Nephron progenitor cell (in vitro differentiated cells): ENCODE measurements at regions not wholly inside any gene's neighbourhood (a gene's known extent, or its start where the extent isn't known, plus 50 kb on each side); places are given as distances from the start of the nearest gene placed in this dataset.
A peak's percentile ranks its signal among the peaks of the same experiment; 100 is the strongest.

Source experiments
- DNase-seq: peaks from one replicate; pipeline ENCODE4 v3.0.0; 2021
- H3K27ac Mint-ChIP-seq: 2 replicates; pipeline ENCODE4 v1.8.0; 2021; ENCODE audit warnings: mild to moderate bottlenecking, moderate library complexity, mixed read lengths
- H3K27me3 Mint-ChIP-seq: 2 replicates; pipeline ENCODE4 v1.8.0; 2021; ENCODE audit warnings: mild to moderate bottlenecking, low read depth, mixed read lengths; ENCODE audit not compliant: poor library complexity
- H3K36me3 Mint-ChIP-seq: 2 replicates; pipeline ENCODE4 v1.8.0; 2021; ENCODE audit warnings: low read depth, mixed read lengths
- H3K4me1 Mint-ChIP-seq: 2 replicates; pipeline ENCODE4 v1.8.0; 2021; ENCODE audit warnings: mixed read lengths
- H3K4me3 Mint-ChIP-seq: 2 replicates; pipeline ENCODE4 v1.8.0; 2021; ENCODE audit warnings: mild to moderate bottlenecking, moderate library complexity, mixed read lengths
- H3K9me3 Mint-ChIP-seq: 2 replicates; pipeline ENCODE4 v1.8.0; 2021; ENCODE audit warnings: mild to moderate bottlenecking, moderate library complexity, mixed read lengths
- TF ChIP-seq, protein P1 (sequence below): fragments of 200-600 bp; sonication (generic); IDR thresholded peaks from 2 replicates; pipeline ENCODE4 v1.5.0; 2021; ENCODE audit warnings: antibody characterized with exemption

DNA sequence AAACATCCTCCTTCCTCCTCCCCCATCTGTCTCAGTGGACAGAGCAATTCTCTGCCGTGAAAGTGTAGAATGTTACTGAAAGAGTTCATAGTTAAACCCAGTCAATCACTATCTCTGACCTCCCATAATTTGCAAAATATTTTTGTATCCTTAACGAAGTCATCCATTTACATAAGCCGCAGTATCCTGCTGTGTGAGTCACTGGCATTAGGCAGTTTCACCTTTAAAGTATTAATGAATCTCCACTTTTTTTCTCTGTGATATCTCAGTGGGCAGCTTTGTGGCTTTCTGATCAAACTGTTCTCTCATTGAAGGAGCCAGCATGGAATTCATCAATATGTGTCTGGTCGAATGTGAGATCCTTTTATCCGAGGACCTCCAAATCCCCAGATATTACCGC, 678.6 kb upstream of the TENM3 start:
- H3K4me1 Mint-ChIP-seq: peaks cover 23% of the 10 kb centered on the region
- TF ChIP-seq, protein P1, sequence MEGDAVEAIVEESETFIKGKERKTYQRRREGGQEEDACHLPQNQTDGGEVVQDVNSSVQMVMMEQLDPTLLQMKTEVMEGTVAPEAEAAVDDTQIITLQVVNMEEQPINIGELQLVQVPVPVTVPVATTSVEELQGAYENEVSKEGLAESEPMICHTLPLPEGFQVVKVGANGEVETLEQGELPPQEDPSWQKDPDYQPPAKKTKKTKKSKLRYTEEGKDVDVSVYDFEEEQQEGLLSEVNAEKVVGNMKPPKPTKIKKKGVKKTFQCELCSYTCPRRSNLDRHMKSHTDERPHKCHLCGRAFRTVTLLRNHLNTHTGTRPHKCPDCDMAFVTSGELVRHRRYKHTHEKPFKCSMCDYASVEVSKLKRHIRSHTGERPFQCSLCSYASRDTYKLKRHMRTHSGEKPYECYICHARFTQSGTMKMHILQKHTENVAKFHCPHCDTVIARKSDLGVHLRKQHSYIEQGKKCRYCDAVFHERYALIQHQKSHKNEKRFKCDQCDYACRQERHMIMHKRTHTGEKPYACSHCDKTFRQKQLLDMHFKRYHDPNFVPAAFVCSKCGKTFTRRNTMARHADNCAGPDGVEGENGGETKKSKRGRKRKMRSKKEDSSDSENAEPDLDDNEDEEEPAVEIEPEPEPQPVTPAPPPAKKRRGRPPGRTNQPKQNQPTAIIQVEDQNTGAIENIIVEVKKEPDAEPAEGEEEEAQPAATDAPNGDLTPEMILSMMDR: no peak
- DNase-seq: no peak
- H3K4me3 Mint-ChIP-seq: no peak overlapping the region
- H3K27me3 Mint-ChIP-seq: no peaks in the 10 kb centered on the region
- H3K27ac Mint-ChIP-seq: no peak overlapping the region
- H3K36me3 Mint-ChIP-seq: peaks cover 4% of the 10 kb centered on the region
- H3K9me3 Mint-ChIP-seq: peaks cover 11% of the 10 kb centered on the region

GRCh38 chr4:181566490-181566889, 676.7 kb upstream of the TENM3 start:
- Mint-ChIP-seq H3K4me1 (peaks cover 32% of the 10 kb centered on the region), H3K9me3 (no peaks in the 10 kb centered on the region), H3K4me3 (no peak overlapping the region), H3K27ac (peak overlapping the region; percentile 73), H3K27me3 (peaks cover 4% of the 10 kb centered on the region), H3K36me3 (no peaks in the 10 kb centered on the region)
- TF ChIP-seq, protein P1: no peak
- no peak for DNase-seq

- Mint-ChIP-seq H3K4me1 (peaks cover 30% of the 10 kb centered on the region), H3K9me3 (no peaks in the 10 kb centered on the region), H3K36me3 (no peaks in the 10 kb centered on the region), H3K4me3 (no peak overlapping the region), H3K27ac (no peak overlapping the region), H3K27me3 (peaks cover 4% of the 10 kb centered on the region)
- DNase-seq: no peak
- TF ChIP-seq, protein P1: peak; percentile 44
Observed at GRCh38 chr4:181569553-181569952, 673.6 kb upstream of the TENM3 start.

DNA sequence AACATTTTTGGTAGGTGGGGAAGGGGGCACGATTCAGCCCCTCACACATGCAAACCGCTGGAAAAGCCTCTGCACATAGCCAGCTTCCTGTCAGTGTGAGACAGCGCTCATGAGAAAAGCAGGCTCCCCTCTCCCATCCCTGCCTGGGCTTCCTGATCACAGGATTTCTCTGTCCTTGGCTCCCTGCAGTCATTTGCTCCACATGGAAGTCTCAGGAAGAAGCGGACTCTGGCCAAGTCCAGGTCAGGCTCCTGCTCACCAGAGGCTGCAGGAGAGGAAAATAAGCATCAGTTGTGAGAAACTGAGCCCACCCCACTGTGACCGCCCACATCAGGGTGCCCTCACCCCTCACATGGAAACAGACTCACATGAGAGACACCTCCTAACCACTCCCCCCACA, 664.3 kb upstream of the TENM3 start:
- H3K36me3 Mint-ChIP-seq: no peaks in the 10 kb centered on the region
- H3K27ac Mint-ChIP-seq: no peak overlapping the region
- no peak for DNase-seq
- peaks cover 5% of the 10 kb centered on the region for H3K9me3 Mint-ChIP-seq
- peaks cover 17% of the 10 kb centered on the region for H3K4me1 Mint-ChIP-seq
- no peaks in the 10 kb centered on the region for H3K27me3 Mint-ChIP-seq
- TF ChIP-seq, protein P1: no peak
- H3K4me3 Mint-ChIP-seq: no peak overlapping the region

GRCh38 chr4:181579486-181579885, 663.7 kb upstream of the TENM3 start:
- Mint-ChIP-seq H3K9me3 (peaks cover 5% of the 10 kb centered on the region), H3K27me3 (no peaks in the 10 kb centered on the region), H3K4me3 (no peak overlapping the region), H3K36me3 (no peaks in the 10 kb centered on the region), H3K27ac (no peak overlapping the region), H3K4me1 (peaks cover 17% of the 10 kb centered on the region)
- DNase-seq: no peak
- TF ChIP-seq, protein P1: no peak

DNA sequence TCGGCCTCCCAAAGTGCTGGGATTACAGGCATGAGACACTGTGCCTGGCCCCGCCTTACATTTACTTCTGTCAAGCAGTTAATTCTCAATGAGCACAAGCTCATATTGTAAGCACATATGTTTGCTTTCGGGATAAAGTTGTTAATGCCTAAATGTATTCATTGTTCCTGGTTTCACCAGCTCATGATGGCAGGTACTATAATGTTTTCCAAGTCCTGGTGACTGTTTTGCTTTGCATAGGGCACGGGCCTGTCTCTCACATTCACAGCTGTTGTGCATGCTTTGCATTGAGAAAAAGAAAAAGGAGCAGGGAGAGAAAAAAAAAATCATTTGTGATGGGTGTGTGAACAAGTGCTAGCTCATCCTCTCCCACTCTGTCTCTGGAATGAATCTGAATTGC, 661.2 kb upstream of the TENM3 start:
- TF ChIP-seq, protein P1: no peak
- H3K9me3 Mint-ChIP-seq: peaks cover 5% of the 10 kb centered on the region
- H3K36me3 Mint-ChIP-seq: no peaks in the 10 kb centered on the region
- H3K4me1 Mint-ChIP-seq: peaks cover 17% of the 10 kb centered on the region
- no peak overlapping the region for H3K27ac Mint-ChIP-seq
- H3K4me3 Mint-ChIP-seq: no peak overlapping the region
- no peak for DNase-seq
- no peaks in the 10 kb centered on the region for H3K27me3 Mint-ChIP-seq
